GM12878 (cell line): ENCODE measurements at regions not wholly inside any gene's neighbourhood (a gene's known extent, or its start where the extent isn't known, plus 50 kb on each side); places are given as distances from the start of the nearest gene placed in this dataset.

Experiments used
- CHD2 ChIP-seq: IDR thresholded peaks from 2 replicates; pipeline ENCODE4 v1.6.1; 2011; ENCODE audit warnings: low read depth, low read length, improper control_type of control experiment, borderline replicate concordance
- IRF5 ChIP-seq: fragments of 450-650 bp; IDR thresholded peaks from 2 replicates; pipeline ENCODE4 v1.6.1; 2017; ENCODE audit warnings: borderline replicate concordance
- NFYB ChIP-seq: IDR thresholded peaks from 2 replicates; pipeline ENCODE4 v1.6.1; 2011; ENCODE audit warnings: low read depth, mild to moderate bottlenecking, low read length, improper control_type of control experiment, moderate library complexity; ENCODE audit not compliant: insufficient read depth
- POLR2A ChIP-seq: IDR thresholded peaks from 2 replicates; pipeline ENCODE4 v1.6.1; 2011; ENCODE audit warnings: low read depth, mild to moderate bottlenecking, low read length
- POLR2AphosphoS5 ChIP-seq: IDR thresholded peaks from 2 replicates; pipeline ENCODE4 v1.6.1; 2011; ENCODE audit warnings: mild to moderate bottlenecking, low read length, inconsistent platforms
- YY1 ChIP-seq: IDR thresholded peaks from 2 replicates; pipeline ENCODE4 v1.6.1; 2011; ENCODE audit warnings: low read depth, mild to moderate bottlenecking, low read length
- TF ChIP-seq, protein P1 (sequence below), 3 experiments: IDR thresholded peaks in 2 of 3; conservative IDR thresholded peaks in 1 of 3; 2 replicates each; pipeline ENCODE4 v1.5.1; 2011; ENCODE audit warnings: low read depth in 3 of 3, low read length in 3 of 3, mild to moderate bottlenecking in 3 of 3, control low read depth in 2 of 3, moderate library complexity in 2 of 3, inconsistent platforms in 1 of 3, mixed read lengths in 1 of 3; ENCODE audit not compliant: control insufficient read depth in 2 of 3, insufficient read depth in 1 of 3; ENCODE audit errors: extremely low read depth in 1 of 3

GRCh38 chr20:61159957-61160686 is 91.9 kb upstream of the CDH4 start:
- TF ChIP-seq, protein P1, sequence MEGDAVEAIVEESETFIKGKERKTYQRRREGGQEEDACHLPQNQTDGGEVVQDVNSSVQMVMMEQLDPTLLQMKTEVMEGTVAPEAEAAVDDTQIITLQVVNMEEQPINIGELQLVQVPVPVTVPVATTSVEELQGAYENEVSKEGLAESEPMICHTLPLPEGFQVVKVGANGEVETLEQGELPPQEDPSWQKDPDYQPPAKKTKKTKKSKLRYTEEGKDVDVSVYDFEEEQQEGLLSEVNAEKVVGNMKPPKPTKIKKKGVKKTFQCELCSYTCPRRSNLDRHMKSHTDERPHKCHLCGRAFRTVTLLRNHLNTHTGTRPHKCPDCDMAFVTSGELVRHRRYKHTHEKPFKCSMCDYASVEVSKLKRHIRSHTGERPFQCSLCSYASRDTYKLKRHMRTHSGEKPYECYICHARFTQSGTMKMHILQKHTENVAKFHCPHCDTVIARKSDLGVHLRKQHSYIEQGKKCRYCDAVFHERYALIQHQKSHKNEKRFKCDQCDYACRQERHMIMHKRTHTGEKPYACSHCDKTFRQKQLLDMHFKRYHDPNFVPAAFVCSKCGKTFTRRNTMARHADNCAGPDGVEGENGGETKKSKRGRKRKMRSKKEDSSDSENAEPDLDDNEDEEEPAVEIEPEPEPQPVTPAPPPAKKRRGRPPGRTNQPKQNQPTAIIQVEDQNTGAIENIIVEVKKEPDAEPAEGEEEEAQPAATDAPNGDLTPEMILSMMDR (IDR thresholded peaks at IDR 0.05 in 2 of 3, conservative IDR thresholded peaks at IDR 0.05 in 1 of 3; ENCODE audit: control insufficient read depth in 2 of 3, extremely low read depth in 1 of 3, insufficient read depth in 1 of 3, low read depth in 3 of 3, low read length in 3 of 3): no peak
- TF ChIP-seq POLR2A (no peak), POLR2AphosphoS5 (no peak), NFYB (no peak), CHD2 (no peak), IRF5 (no peak), YY1 (no peak)
